Sigmoid colon (tissue), 4 donors: ENCODE measurements at regions not wholly inside any gene's neighbourhood (a gene's known extent, or its start where the extent isn't known, plus 50 kb on each side); places are given as distances from the start of the nearest gene placed in this dataset.

Experiments
- CTCF ChIP-seq, 4 experiments: fragments of 450-650 bp in 3 of 4; fragments of 200-600 bp in 1 of 4; IDR thresholded peaks; one replicate each; pipeline ENCODE4 v1.5.1; 2016 to 2019; ENCODE audit warnings: antibody characterized with exemption in 4 of 4, mild to moderate bottlenecking in 3 of 4, moderate library complexity in 2 of 4
- EP300 ChIP-seq, 4 donors: sonication (generic); formaldehyde crosslinking; IDR thresholded peaks; one replicate each; pipeline ENCODE4 v1.6.1; 2017; ENCODE audit warnings: antibody characterized with exemption in 4 of 4
- POLR2A ChIP-seq, 2 donors: fragments of 450-650 bp; IDR thresholded peaks; one replicate each; pipeline ENCODE4 v1.6.1; 2016; ENCODE audit warnings: antibody characterized with exemption in 2 of 2, mild to moderate bottlenecking in 2 of 2, moderate library complexity in 2 of 2

- TF ChIP-seq CTCF (IDR thresholded peaks at IDR 0.05) = no peak
- no peak for TF ChIP-seq POLR2A (IDR thresholded peaks at IDR 0.05)
- no peak for TF ChIP-seq EP300 (IDR thresholded peaks at IDR 0.05)
These were observed 1090.6 kb downstream of the GALC start for GRCh38 chr14:86902176-86902950.
